Stomach (tissue), 8 donors: ENCODE measurements at regions not wholly inside any gene's neighbourhood (a gene's known extent, or its start where the extent isn't known, plus 50 kb on each side); places are given as distances from the start of the nearest gene placed in this dataset.

ENCODE experiments used
- DNase-seq, 2 donors: peaks; one replicate each; pipeline versions ENCODE4 v3.0.0 to v3.0.0-alpha.2; 2013 to 2019
- H3K27ac ChIP-seq, 5 donors: fragments of 200-600 bp in 4 of 5; sonication (generic) in 4 of 5; one replicate each; pipeline ENCODE4 v1.5.1; 2013 to 2019; ENCODE audit warnings: mild to moderate bottlenecking in 1 of 5, moderate library complexity in 1 of 5
- H3K27me3 ChIP-seq, 3 donors: fragments of 200-600 bp; sonication (generic); one replicate each; pipeline ENCODE4 v1.5.1; 2017 to 2019; ENCODE audit warnings: mixed run types in 1 of 3
- H3K36me3 ChIP-seq, 4 donors: fragments of 200-600 bp; sonication (generic); 1 replicate in 3 of 4; 2 replicates in 1 of 4; pipeline ENCODE4 v1.5.1; 2016 to 2019
- H3K4me1 ChIP-seq, 4 donors: fragments of 200-600 bp; sonication (generic); one replicate each; pipeline ENCODE4 v1.5.1; 2016 to 2019
- H3K4me3 ChIP-seq, 4 donors: fragments of 200-600 bp; sonication (generic) in 3 of 4; one replicate each; pipeline ENCODE4 v1.5.1; 2016 to 2019; ENCODE audit warnings: mild to moderate bottlenecking in 1 of 4
- H3K9me3 ChIP-seq, 4 donors: fragments of 200-600 bp; sonication (generic); one replicate each; pipeline ENCODE4 v1.5.1; 2016 to 2019
- CTCF ChIP-seq, 7 experiments: fragments of 450-650 bp in 4 of 7; fragments of 200-600 bp in 3 of 7; sonication (generic) in 3 of 7; IDR thresholded peaks; one replicate each; pipeline ENCODE4 v1.5.1; 2016 to 2019; ENCODE audit warnings: antibody characterized with exemption in 7 of 7, control low read depth in 2 of 7, mild to moderate bottlenecking in 1 of 7
- EP300 ChIP-seq: sonication (generic); formaldehyde crosslinking; IDR thresholded peaks from one replicate; pipeline ENCODE4 v1.6.1; 2017; ENCODE audit warnings: antibody characterized with exemption
- POLR2A ChIP-seq, 4 donors: fragments of 450-650 bp; IDR thresholded peaks; one replicate each; pipeline ENCODE4 v1.6.1; 2016; ENCODE audit warnings: antibody characterized with exemption in 4 of 4, control low read depth in 2 of 4, mild to moderate bottlenecking in 1 of 4, moderate library complexity in 1 of 4
- POLR2AphosphoS5 ChIP-seq, 3 donors: sonication (generic); formaldehyde crosslinking; IDR thresholded peaks; one replicate each; pipeline ENCODE4 v1.6.1; 2016; ENCODE audit warnings: antibody characterized with exemption in 3 of 3
- WGBS, 5 donors: extraction: QIAGEN DNeasy Blood & Tissue Kit in 3 of 5; methylation state at CpG; one replicate each; pipeline versions ENCODE4 v1.1.5 to v1.1.7; 2013 to 2018; 5-methylcytosine and 5-hydroxymethylcytosine counted together
- intact Hi-C: fragments of 100-400 bp; cut with DNase I; formaldehyde crosslinking; loops from one replicate; pipeline ENCODE4 v1.15.1; 2023; ENCODE audit warnings: low total_unique reads
- donor health status: healthy with polysubstance abuse.
- donor health status: Bipolar disorder and iron deficiency.
- donor health status: healthy.

DNA sequence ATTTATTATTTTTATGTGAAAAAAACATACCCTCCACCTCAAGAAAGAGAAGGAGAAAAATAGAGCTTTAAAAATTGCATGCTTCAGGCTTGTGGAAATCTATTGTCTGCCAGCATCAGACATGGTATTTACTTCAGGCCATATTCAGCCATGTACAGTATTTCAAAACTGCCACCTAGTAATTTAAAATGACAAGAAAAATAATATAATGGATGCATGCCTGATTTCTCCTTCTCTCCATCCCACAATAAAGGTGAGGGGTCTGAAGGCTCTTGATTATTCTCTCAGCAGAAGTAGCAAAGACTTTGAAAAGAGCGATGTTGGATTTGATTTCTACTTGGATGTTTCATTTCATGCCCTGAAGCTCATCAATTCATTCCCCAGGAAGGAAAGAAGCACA is 250.7 kb downstream of the TBC1D4 start:
- WGBS, 5 donors: 92 to 100% (median 96%) methylated on average over 1 of the region's 1 CpG

DNA sequence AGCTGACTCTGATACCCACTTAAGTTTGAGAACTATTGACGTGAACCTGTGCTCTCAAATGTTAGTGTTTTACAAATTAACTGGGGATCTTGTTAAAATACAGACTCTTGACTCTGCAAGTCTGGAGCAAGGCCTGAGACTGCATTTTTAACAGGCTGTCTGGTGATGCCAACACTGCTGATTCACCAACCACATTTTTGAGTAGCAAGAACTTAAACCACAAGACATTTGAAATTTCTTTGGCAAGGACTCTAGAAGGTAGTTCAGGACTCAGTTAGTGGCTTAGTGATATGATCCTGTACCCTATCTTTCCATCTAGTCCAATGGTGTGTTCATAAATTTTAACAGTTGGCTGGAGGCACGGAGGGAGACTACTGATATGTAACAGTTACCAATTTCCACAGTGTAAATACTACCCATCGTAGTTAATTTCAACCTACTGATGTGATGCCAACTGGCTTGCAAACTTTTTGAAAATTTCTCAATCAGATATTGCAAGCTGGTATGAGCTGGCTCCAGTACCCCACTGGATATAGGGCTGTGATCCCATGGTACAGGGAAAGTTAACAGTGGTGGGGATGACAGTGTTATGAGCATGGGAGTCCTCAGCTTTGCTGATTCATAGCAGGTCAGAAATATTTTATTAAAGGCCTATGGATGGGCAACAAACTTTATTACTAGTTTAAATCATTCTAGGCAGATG is 255.1 kb downstream of the TBC1D4 start:
- Histone ChIP-seq H3K36me3 (no peaks in the 10 kb centered on the region), H3K9me3 (no peaks in the 10 kb centered on the region), H3K27me3 (no peaks in the 10 kb centered on the region), H3K4me3 (no peak overlapping the region), H3K4me1 (no peaks in the 10 kb centered on the region), H3K27ac (no peak overlapping the region)
- 52 to 78% (median 56%) methylated on average over 3 of the region's 3 CpGs for WGBS, 5 donors
- intact Hi-C loops: no loop called here
- TF ChIP-seq POLR2A (IDR thresholded peaks at IDR 0.05): no peak
- TF ChIP-seq POLR2AphosphoS5 (IDR thresholded peaks at IDR 0.05): no peak
- no peak for TF ChIP-seq CTCF (IDR thresholded peaks at IDR 0.05)
- no peak for TF ChIP-seq EP300
- DNase-seq: no peak

More for the DNA sequence above, 250.7 kb downstream of the TBC1D4 start:
- Histone ChIP-seq H3K36me3 (no peaks in the 10 kb centered on the region), H3K4me3 (no peak overlapping the region), H3K4me1 (no peaks in the 10 kb centered on the region), H3K27me3 (no peaks in the 10 kb centered on the region), H3K27ac (no peak overlapping the region), H3K9me3 (no peaks in the 10 kb centered on the region)
- no peak for TF ChIP-seq POLR2AphosphoS5 (IDR thresholded peaks at IDR 0.05)
- TF ChIP-seq EP300: no peak
- no peak for TF ChIP-seq POLR2A (IDR thresholded peaks at IDR 0.05)
- no peak for TF ChIP-seq CTCF (IDR thresholded peaks at IDR 0.05)
- DNase-seq: no peak
- intact Hi-C loops: no loop called here

- TF ChIP-seq POLR2A (IDR thresholded peaks at IDR 0.05) (no peak), POLR2AphosphoS5 (IDR thresholded peaks at IDR 0.05) (no peak), EP300 (no peak), CTCF (IDR thresholded peaks at IDR 0.05) (no peak)
- Histone ChIP-seq H3K4me3 (no peak overlapping the region), H3K4me1 (no peaks in the 10 kb centered on the region), H3K27ac (no peak overlapping the region), H3K27me3 (no peaks in the 10 kb centered on the region), H3K9me3 (no peaks in the 10 kb centered on the region), H3K36me3 (no peaks in the 10 kb centered on the region)
- 79 to 87% (median 84%) methylated on average over 9 of the region's 9 CpGs for WGBS, 5 donors
- intact Hi-C loops: no loop called here
- DNase-seq: no peak
Observed at GRCh38 chr13:75226092-75226491, 255.9 kb downstream of the TBC1D4 start.

- TF ChIP-seq POLR2AphosphoS5 (IDR thresholded peaks at IDR 0.05) (no peak), POLR2A (IDR thresholded peaks at IDR 0.05) (no peak), CTCF (IDR thresholded peaks at IDR 0.05) (no peak), EP300 (no peak)
- DNase-seq: no peak
- H3K4me3 ChIP-seq: no peak overlapping the region
- peaks cover 0 to under 1% (median 0%) of the 10 kb centered on the region in 3 donors for H3K27me3 ChIP-seq
- H3K9me3 ChIP-seq: no peaks in the 10 kb centered on the region
- intact Hi-C loops: no loop called here
- H3K4me1 ChIP-seq: no peaks in the 10 kb centered on the region
- 80 to 100% (median 98%) methylated on average over 1 of the region's 1 CpG for WGBS, 5 donors
- no peaks in the 10 kb centered on the region for H3K36me3 ChIP-seq
- H3K27ac ChIP-seq: no peak overlapping the region
Observed at GRCh38 chr13:75225288-75226032, 256.5 kb downstream of the TBC1D4 start.
